Brain microvascular endothelial cell (primary cell): ENCODE measurements at regions not wholly inside any gene's neighbourhood (a gene's known extent, or its start where the extent isn't known, plus 50 kb on each side); places are given as distances from the start of the nearest gene placed in this dataset.

ENCODE experiments used
- DNase-seq: peaks from one replicate; pipeline ENCODE4 v3.0.0-alpha.2; 2020
- H3K27ac ChIP-seq: fragments of 250-450 bp; sonication (Bioruptor Pico); 2 replicates; pipeline ENCODE4 v1.5.1; 2020; ENCODE audit warnings: mild to moderate bottlenecking, moderate library complexity
- H3K27me3 ChIP-seq: fragments of 250-450 bp; sonication (Bioruptor Pico); replicated peaks from 2 replicates; pipeline ENCODE4 v1.5.1; 2020; ENCODE audit warnings: mild to moderate bottlenecking
- H3K36me3 ChIP-seq: fragments of 250-450 bp; sonication (Bioruptor Pico); replicated peaks from 2 replicates; pipeline ENCODE4 v1.5.1; 2020; ENCODE audit warnings: mild to moderate bottlenecking
- H3K4me3 ChIP-seq: 2 replicates; pipeline ENCODE4 v1.5.1; 2011; ENCODE audit warnings: low read depth, mild to moderate bottlenecking, control low read depth, low read length, moderate library complexity
- CTCF ChIP-seq: IDR thresholded peaks from 2 replicates; pipeline ENCODE4 v1.5.1; 2011; ENCODE audit warnings: low read depth, mild to moderate bottlenecking, moderate library complexity, low read length, control low read depth, inconsistent platforms; ENCODE audit errors: missing control alignments
- in situ Hi-C: cut with HindIII; loops from 2 replicates; pipeline ENCODE4 v1.10.0; 2017; ENCODE audit warnings: low sequenced_read_pairs, low pct_ligation_motif_present

GRCh38 chr3:98655666-98656065 is 62.3 kb upstream of the CPOX start:
- Histone ChIP-seq H3K36me3 (no peaks in the 10 kb centered on the region), H3K27me3 (no peaks in the 10 kb centered on the region), H3K27ac (no peak overlapping the region), H3K4me3 (no peak overlapping the region)
- in situ Hi-C loops = no loop called here
- DNase-seq = peak; percentile 83
- TF ChIP-seq CTCF = no peak

DNA sequence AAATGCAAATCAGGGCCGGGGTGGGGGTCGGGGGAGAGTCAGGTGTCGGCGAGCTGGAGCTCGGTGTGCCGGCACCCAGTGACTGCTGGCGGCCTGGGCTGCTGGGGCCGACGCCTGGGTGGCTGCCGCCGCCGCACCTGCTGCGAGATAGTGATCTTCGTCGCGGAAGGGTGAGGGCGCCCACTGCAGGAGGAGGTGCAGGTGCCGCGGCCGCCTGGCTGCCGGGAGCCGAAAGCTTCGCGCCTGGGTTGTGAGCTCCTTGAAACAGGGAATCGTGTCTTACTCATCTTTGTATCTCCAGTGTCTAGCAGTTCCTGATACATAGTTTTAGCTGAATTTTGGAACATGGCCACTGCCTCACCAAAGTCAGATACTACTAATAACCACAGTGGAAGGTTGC is 64.0 kb upstream of the CPOX start:
- no peaks in the 10 kb centered on the region for H3K27me3 ChIP-seq
- no peaks in the 10 kb centered on the region for H3K36me3 ChIP-seq
- H3K4me3 ChIP-seq = no peak overlapping the region
- H3K27ac ChIP-seq = no peak overlapping the region
- in situ Hi-C loops = no loop called here
- DNase-seq = peak; percentile 2
- TF ChIP-seq CTCF = peak; percentile 38

DNA sequence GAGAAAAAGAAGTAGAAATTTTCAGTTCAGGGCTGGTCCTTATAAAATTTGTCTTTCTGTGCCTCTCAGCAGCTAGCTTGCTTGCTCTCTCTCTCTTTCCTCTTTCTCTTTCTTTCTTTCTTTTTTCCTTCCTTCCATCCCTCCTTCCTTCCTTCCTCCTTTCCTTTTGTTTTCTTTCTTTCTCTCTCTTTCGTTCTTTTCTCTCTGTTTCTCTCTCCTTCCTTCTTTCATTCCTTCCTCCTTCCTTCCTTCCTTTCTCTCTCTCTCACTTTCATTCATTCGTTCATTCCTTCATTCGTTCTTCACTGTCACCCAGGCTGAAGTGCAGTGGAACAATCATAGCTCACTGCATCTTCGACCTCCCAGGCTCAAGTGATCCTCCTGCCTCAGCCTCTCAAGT is 69.3 kb upstream of the CPOX start:
- Histone ChIP-seq H3K27me3 (no peaks in the 10 kb centered on the region), H3K36me3 (no peaks in the 10 kb centered on the region), H3K4me3 (no peak overlapping the region), H3K27ac (no peak overlapping the region)
- in situ Hi-C loops = no loop called here
- TF ChIP-seq CTCF = no peak
- DNase-seq = no peak

DNA sequence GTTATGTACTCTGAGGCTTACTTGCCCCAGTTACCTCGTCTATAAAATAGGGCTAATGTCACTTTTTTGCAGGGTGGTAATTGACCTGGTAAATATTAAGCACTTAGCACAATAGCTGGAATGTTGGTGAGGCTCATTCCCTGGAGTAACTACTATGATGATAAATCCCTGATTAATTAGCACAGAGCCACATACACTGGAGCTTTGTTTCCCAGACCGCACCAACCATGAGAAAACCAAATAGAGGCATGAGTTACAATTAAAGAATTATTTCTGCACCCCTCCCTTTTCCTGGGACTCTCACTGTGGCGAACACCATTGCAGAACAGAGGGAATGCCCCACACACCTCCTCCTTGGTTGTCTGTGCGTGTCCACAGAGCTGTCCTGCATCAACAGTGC is 76.6 kb upstream of the CPOX start:
- Histone ChIP-seq H3K36me3 (no peaks in the 10 kb centered on the region), H3K4me3 (no peak overlapping the region), H3K27ac (no peak overlapping the region), H3K27me3 (no peaks in the 10 kb centered on the region)
- in situ Hi-C loops = no loop called here
- no peak for TF ChIP-seq CTCF
- no peak for DNase-seq

DNA sequence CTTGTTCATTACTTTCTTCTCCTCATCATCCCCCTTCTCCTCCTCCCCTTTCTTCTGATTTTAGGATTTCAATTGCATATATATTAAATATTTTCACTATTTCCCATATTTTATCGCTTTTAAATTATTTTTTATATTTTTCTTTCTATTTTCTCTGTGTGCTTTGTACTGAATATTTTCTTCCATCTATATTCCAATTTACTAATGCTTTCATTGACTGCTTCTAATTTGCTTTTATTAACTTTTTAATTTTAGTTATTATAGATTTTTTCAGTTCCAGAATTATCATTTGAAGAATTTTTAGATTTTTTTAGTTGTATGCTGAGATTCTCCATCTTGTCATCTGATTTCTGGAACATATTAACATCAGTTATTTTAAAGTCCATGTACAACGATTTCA is 83.2 kb upstream of the ST3GAL6 start:
- Histone ChIP-seq H3K4me3 (no peak overlapping the region), H3K36me3 (no peaks in the 10 kb centered on the region), H3K27ac (no peak overlapping the region), H3K27me3 (no peaks in the 10 kb centered on the region)
- DNase-seq = no peak
- no peak for TF ChIP-seq CTCF
- in situ Hi-C loops = no loop called here

GRCh38 chr3:98680723-98681122 is 82.4 kb upstream of the ST3GAL6 start:
- DNase-seq = no peak
- Histone ChIP-seq H3K27ac (no peak overlapping the region), H3K36me3 (no peaks in the 10 kb centered on the region), H3K27me3 (no peaks in the 10 kb centered on the region), H3K4me3 (no peak overlapping the region)
- no peak for TF ChIP-seq CTCF
- in situ Hi-C loops = no loop called here
